Erythroblast (primary cell): ENCODE measurements at regions not wholly inside any gene's neighbourhood (a gene's known extent, or its start where the extent isn't known, plus 50 kb on each side); places are given as distances from the start of the nearest gene placed in this dataset.

Source experiments
- GATA1 ChIP-seq: IDR thresholded peaks from 2 replicates; pipeline ENCODE4 v1.6.1; 2011; ENCODE audit warnings: low read depth, mild to moderate bottlenecking, control low read depth, low read length, moderate library complexity
- POLR2A ChIP-seq: IDR thresholded peaks from 2 replicates; pipeline ENCODE4 v1.6.1; 2011; ENCODE audit warnings: mild to moderate bottlenecking, low read length

DNA sequence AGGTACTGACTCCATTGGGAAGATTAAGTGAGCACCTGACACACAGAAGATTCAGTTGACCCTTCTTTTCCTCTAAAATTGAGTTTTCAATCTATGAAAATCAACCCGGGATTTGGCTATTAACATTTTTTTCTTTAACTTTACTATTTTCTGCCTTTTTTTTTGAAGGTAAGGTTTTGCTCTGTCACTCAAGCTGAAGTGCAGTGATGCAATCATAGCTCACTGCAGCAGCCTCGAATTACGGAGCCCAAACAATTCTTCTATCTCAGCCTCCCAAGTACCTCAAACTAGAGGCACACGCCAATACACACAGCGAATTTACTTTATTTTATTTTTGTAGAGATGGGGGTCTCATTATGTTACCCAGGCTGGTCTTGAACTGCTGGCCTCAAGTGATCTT is 1029.5 kb downstream of the MCTP2 start:
- TF ChIP-seq POLR2A (no peak), GATA1 (no peak)
